ENCODE measurements at regions not wholly inside any gene's neighbourhood (a gene's known extent, or its start where the extent isn't known, plus 50 kb on each side); places are given as distances from the start of the nearest gene placed in this dataset.

GRCh38 chr10:2627969-2628368 lies 439.4 kb upstream of the PFKP start:
- Mint-ChIP-seq H3K9me3 (peaks cover 0 to 1% of the 10 kb centered on the region in 2 donors), H3K36me3 (ENCODE audit: insufficient read depth) (no peaks in the 10 kb centered on the region), H3K4me1 (ENCODE audit: low read depth in 2 of 2) (no peaks in the 10 kb centered on the region), H3K27ac (no peak overlapping the region), H3K4me3 (no peak overlapping the region), H3K27me3 (peaks cover 0 to 9% of the 10 kb centered on the region in 2 donors)
- DNase-seq (no peak), ATAC-seq (replicated peaks) (no peak)

DNA sequence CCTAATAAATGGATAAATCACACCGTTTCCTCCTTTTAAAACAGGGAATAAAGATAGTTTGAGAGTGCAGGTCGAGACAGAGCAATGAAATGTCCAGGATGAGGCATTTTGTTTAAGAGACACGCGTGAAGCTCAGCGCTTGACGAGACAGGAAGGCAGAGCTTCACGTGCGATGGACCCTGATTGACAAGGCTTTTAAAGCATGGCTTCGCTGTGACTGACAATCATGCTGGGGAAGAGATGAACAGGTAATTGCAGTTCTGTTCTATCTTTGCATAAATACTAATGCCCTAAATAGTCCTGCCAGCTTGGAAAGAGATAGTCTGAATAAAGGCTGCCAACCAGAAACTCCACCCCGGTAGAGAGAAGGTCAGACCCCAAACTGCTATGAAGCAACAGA lies 442.3 kb upstream of the PFKP start:
- Mint-ChIP-seq H3K36me3 (ENCODE audit: insufficient read depth) (no peaks in the 10 kb centered on the region), H3K4me1 (ENCODE audit: low read depth in 2 of 2) (no peaks in the 10 kb centered on the region), H3K9me3 (peaks cover 2% of the 10 kb centered on the region in 2 donors), H3K27ac (no peak overlapping the region), H3K4me3 (no peak overlapping the region), H3K27me3 (peaks cover 0 to 10% of the 10 kb centered on the region in 2 donors)
- ATAC-seq (replicated peaks) (no peak), DNase-seq (no peak)

DNA sequence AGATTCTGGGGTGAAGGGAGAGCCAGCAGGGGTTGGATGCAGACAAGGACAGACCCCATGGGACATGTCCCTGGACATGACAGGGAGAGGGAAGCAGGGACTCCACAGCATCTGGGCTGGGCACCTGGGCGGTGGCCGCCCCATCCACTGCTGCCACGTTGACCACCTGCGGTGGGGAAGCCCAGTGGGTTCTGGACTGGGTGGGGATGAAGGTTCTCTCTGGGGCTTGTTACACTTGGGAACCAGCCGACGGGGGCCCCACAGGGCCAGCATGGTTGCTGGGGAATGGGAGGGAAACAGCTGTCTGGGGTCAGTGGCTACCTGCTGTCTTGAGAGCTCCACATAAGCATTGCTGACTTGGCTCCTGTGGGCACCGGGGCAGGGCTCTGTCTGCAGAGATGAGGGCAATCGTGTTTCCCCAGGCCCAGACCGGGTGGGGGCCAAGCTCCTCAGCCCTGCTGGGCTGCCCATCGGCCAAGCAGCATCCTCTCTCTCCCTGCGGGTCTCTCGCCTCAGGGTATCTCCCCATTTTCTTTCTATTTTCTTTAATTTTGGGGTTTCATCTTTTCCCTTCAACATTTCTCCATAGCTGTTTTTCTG lies 443.6 kb upstream of the PFKP start:
- Mint-ChIP-seq H3K4me3 (no peak overlapping the region), H3K27ac (no peak overlapping the region), H3K4me1 (ENCODE audit: low read depth in 2 of 2) (no peaks in the 10 kb centered on the region), H3K36me3 (ENCODE audit: insufficient read depth) (no peaks in the 10 kb centered on the region), H3K9me3 (peaks cover 2 to 7% of the 10 kb centered on the region in 2 donors), H3K27me3 (peaks cover 5 to 10% of the 10 kb centered on the region in 2 donors)
- DNase-seq: no peak
- no peak for ATAC-seq (replicated peaks)

- Mint-ChIP-seq H3K9me3 (peaks cover 2 to 7% of the 10 kb centered on the region in 2 donors), H3K4me1 (ENCODE audit: low read depth in 2 of 2) (no peaks in the 10 kb centered on the region), H3K27me3 (peaks cover 5 to 10% of the 10 kb centered on the region in 2 donors), H3K27ac (no peak overlapping the region), H3K36me3 (ENCODE audit: insufficient read depth) (no peaks in the 10 kb centered on the region), H3K4me3 (no peak overlapping the region)
- DNase-seq (no peak), ATAC-seq (replicated peaks) (no peak)
These were observed 446.4 kb upstream of the PFKP start for GRCh38 chr10:2620827-2621521.

DNA sequence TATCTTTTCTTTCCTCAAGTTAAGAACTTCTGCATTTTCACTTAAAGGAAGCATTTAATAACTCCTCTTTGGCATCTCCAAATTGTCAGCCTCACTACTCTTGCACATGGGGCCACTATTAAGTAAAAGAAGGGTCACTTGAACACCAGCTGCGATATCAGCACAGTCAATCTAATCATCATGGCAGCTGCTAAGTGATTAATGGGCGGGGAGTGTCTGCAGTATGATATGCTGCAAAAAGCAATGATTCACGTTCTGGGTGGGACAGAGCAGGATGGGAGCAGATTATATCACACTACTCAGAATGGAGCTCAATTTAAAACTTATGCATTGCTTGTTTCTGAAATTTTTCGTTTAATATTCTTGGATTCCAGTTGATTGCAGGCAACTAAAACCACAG lies 447.4 kb upstream of the PFKP start:
- ATAC-seq (replicated peaks) (no peak), DNase-seq (no peak)
- no peaks in the 10 kb centered on the region for H3K4me1 Mint-ChIP-seq (ENCODE audit: low read depth in 2 of 2)
- H3K27me3 Mint-ChIP-seq: peaks cover 5 to 10% of the 10 kb centered on the region in 2 donors
- no peak overlapping the region for H3K4me3 Mint-ChIP-seq
- peaks cover 2 to 7% of the 10 kb centered on the region in 2 donors for H3K9me3 Mint-ChIP-seq
- no peak overlapping the region for H3K27ac Mint-ChIP-seq
- no peaks in the 10 kb centered on the region for H3K36me3 Mint-ChIP-seq (ENCODE audit: insufficient read depth)

DNA sequence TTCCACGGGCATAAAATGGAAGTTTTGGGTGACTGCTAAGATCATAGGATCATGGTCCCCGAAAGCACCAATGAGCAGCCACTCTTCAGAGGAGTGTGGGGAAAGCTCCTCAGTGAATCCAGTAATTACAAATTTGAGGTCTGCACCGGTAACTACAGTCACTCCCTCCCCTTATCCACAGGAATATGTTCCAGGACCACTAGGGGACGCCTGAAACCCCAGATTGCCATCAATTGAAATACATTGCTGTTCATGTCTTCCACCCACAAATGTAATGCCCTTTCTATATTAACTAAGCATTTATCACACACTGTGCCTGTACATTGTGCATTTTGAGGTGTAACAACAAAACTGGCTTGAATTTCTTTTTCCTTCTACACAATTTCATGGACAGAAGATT lies 447.9 kb upstream of the PFKP start:
- DNase-seq: no peak
- Mint-ChIP-seq H3K27me3 (peaks cover 5 to 10% of the 10 kb centered on the region in 2 donors), H3K36me3 (ENCODE audit: insufficient read depth) (no peaks in the 10 kb centered on the region), H3K4me3 (no peak overlapping the region), H3K27ac (no peak overlapping the region), H3K4me1 (ENCODE audit: low read depth in 2 of 2) (no peaks in the 10 kb centered on the region), H3K9me3 (peaks cover 2 to 7% of the 10 kb centered on the region in 2 donors)
- no peak for ATAC-seq (replicated peaks)

- Mint-ChIP-seq H3K9me3 (peaks cover 2 to 7% of the 10 kb centered on the region in 2 donors), H3K27ac (no peak overlapping the region), H3K36me3 (ENCODE audit: insufficient read depth) (no peaks in the 10 kb centered on the region), H3K4me1 (ENCODE audit: low read depth in 2 of 2) (no peaks in the 10 kb centered on the region), H3K4me3 (no peak overlapping the region), H3K27me3 (peaks cover 5 to 8% of the 10 kb centered on the region in 2 donors)
- no peak for DNase-seq
- no peak for ATAC-seq (replicated peaks)
These were observed 448.7 kb upstream of the PFKP start for GRCh38 chr10:2618690-2619089.

- no peaks in the 10 kb centered on the region for H3K36me3 Mint-ChIP-seq (ENCODE audit: insufficient read depth)
- DNase-seq (no peak), ATAC-seq (replicated peaks) (no peak)
- peaks cover 0 to 7% of the 10 kb centered on the region in 2 donors for H3K9me3 Mint-ChIP-seq
- no peak overlapping the region for H3K4me3 Mint-ChIP-seq
- H3K27me3 Mint-ChIP-seq: peaks cover 0 to 5% of the 10 kb centered on the region in 2 donors
- H3K27ac Mint-ChIP-seq: no peak overlapping the region
- H3K4me1 Mint-ChIP-seq (ENCODE audit: low read depth in 2 of 2): no peaks in the 10 kb centered on the region
These were observed 451.1 kb upstream of the PFKP start for GRCh38 chr10:2616215-2616614.

- H3K4me3 Mint-ChIP-seq: no peak overlapping the region
- ATAC-seq (replicated peaks): no peak
- H3K36me3 Mint-ChIP-seq (ENCODE audit: insufficient read depth): no peaks in the 10 kb centered on the region
- H3K27ac Mint-ChIP-seq: no peak overlapping the region
- no peak for DNase-seq
- H3K9me3 Mint-ChIP-seq: no peaks in the 10 kb centered on the region
- H3K4me1 Mint-ChIP-seq (ENCODE audit: low read depth in 2 of 2): no peaks in the 10 kb centered on the region
- H3K27me3 Mint-ChIP-seq: no peaks in the 10 kb centered on the region
These were observed 455.7 kb upstream of the PFKP start for GRCh38 chr10:2611603-2612002.

GRCh38 chr10:2610946-2611345 lies 456.4 kb upstream of the PFKP start:
- Mint-ChIP-seq H3K9me3 (no peaks in the 10 kb centered on the region), H3K27ac (no peak overlapping the region), H3K4me3 (no peak overlapping the region), H3K36me3 (ENCODE audit: insufficient read depth) (no peaks in the 10 kb centered on the region), H3K27me3 (no peaks in the 10 kb centered on the region), H3K4me1 (ENCODE audit: low read depth in 2 of 2) (no peaks in the 10 kb centered on the region)
- DNase-seq (no peak), ATAC-seq (replicated peaks) (no peak)

- no peak overlapping the region for H3K4me3 Mint-ChIP-seq
- no peak overlapping the region for H3K27ac Mint-ChIP-seq
- no peaks in the 10 kb centered on the region for H3K36me3 Mint-ChIP-seq (ENCODE audit: insufficient read depth)
- ATAC-seq (replicated peaks) (no peak), DNase-seq (no peak)
- H3K4me1 Mint-ChIP-seq (ENCODE audit: low read depth in 2 of 2): no peaks in the 10 kb centered on the region
- H3K9me3 Mint-ChIP-seq: no peaks in the 10 kb centered on the region
- no peaks in the 10 kb centered on the region for H3K27me3 Mint-ChIP-seq
These were observed 462.5 kb upstream of the PFKP start for GRCh38 chr10:2604891-2605290.

GRCh38 chr10:2599571-2599970 lies 467.8 kb upstream of the PFKP start:
- H3K4me1 Mint-ChIP-seq (ENCODE audit: low read depth in 2 of 2): no peaks in the 10 kb centered on the region
- ATAC-seq (replicated peaks): no peak
- H3K27me3 Mint-ChIP-seq: no peaks in the 10 kb centered on the region
- H3K4me3 Mint-ChIP-seq: no peak overlapping the region
- no peaks in the 10 kb centered on the region for H3K9me3 Mint-ChIP-seq
- DNase-seq: no peak
- no peak overlapping the region for H3K27ac Mint-ChIP-seq
- H3K36me3 Mint-ChIP-seq (ENCODE audit: insufficient read depth): no peaks in the 10 kb centered on the region

DNA sequence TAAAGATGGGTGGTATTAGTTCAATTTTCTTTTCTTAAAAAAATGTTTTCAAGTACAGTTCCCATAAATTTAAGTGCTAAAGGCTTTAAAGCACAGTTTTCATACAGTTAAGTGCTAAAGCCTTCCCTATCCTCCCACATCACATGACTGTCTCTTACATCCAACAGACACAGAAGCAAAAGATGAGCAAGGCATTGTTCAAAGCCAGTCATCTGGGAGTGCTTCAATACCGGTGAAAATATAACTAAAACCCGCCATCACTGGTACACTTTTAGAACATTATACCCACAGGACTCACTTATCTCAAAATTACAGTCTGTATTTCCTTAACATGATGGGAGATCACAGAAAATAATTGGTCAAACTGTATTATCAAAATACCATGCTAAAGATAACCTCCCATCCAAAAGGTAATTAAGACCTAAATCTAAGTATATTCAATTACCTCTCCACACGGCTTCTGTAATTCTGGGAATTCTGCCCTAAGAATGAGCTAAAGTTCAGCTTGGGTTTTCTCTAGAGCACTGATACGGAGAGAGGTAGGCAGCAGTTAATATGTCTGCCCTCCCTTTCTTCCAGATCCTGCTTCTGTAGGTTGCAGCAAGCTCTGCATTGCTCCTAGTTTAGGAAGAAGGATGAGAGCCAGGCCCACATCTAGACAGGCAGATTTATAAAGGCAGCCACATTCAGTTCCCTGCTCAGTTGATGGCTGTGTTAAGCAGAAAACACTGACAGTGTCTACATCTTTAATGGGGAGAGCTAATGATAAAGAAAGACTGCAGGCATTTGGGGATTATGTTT lies 474.8 kb upstream of the PFKP start:
- no peak overlapping the region for H3K27ac Mint-ChIP-seq
- H3K27me3 Mint-ChIP-seq: peaks cover 0 to 7% of the 10 kb centered on the region in 2 donors
- ATAC-seq (replicated peaks) (no peak), DNase-seq (no peak)
- peaks cover 0 to 2% of the 10 kb centered on the region in 2 donors for H3K9me3 Mint-ChIP-seq
- H3K4me3 Mint-ChIP-seq: no peak overlapping the region
- H3K36me3 Mint-ChIP-seq (ENCODE audit: insufficient read depth): no peaks in the 10 kb centered on the region
- no peaks in the 10 kb centered on the region for H3K4me1 Mint-ChIP-seq (ENCODE audit: low read depth in 2 of 2)

GRCh38 chr10:2589196-2589595 lies 478.2 kb upstream of the PFKP start:
- H3K27ac Mint-ChIP-seq: no peak overlapping the region
- H3K27me3 Mint-ChIP-seq: peaks cover 0 to 7% of the 10 kb centered on the region in 2 donors

More at GRCh38 chr10:2589196-2589595, 478.2 kb upstream of the PFKP start:
- Mint-ChIP-seq H3K36me3 (ENCODE audit: insufficient read depth) (no peaks in the 10 kb centered on the region), H3K9me3 (peaks cover 0 to 2% of the 10 kb centered on the region in 2 donors), H3K4me3 (no peak overlapping the region), H3K4me1 (ENCODE audit: low read depth in 2 of 2) (no peaks in the 10 kb centered on the region)
- ATAC-seq (replicated peaks): no peak
- no peak for DNase-seq
